ENCODE measurements at regions not wholly inside any gene's neighbourhood (a gene's known extent, or its start where the extent isn't known, plus 50 kb on each side); places are given as distances from the start of the nearest gene placed in this dataset.

- no peak for FAIRE-seq
These were observed 99.8 kb upstream of the MAP1B start for GRCh38 chr5:72007336-72008111.

- FAIRE-seq = no peak
These were observed 98.0 kb upstream of the MAP1B start for GRCh38 chr5:72009280-72009679.

GRCh38 chr5:72010430-72010829 is 96.8 kb upstream of the MAP1B start:
- no peak for FAIRE-seq

GRCh38 chr5:72012906-72013305 is 94.4 kb upstream of the MAP1B start:
- no peak for FAIRE-seq

- FAIRE-seq = no peak
These were observed 93.3 kb upstream of the MAP1B start for GRCh38 chr5:72013766-72014624.

GRCh38 chr5:72015103-72015548 is 92.1 kb upstream of the MAP1B start:
- FAIRE-seq = no peak

GRCh38 chr5:72018143-72018803 is 89.0 kb upstream of the MAP1B start:
- FAIRE-seq = no peak

GRCh38 chr5:72020161-72020983 is 86.9 kb upstream of the MAP1B start:
- FAIRE-seq = no peak

- FAIRE-seq = no peak
These were observed 85.5 kb upstream of the MAP1B start for GRCh38 chr5:72021651-72022357.

- no peak for FAIRE-seq
These were observed 78.9 kb upstream of the MAP1B start for GRCh38 chr5:72028382-72028781.

- FAIRE-seq = no peak
These were observed 77.0 kb upstream of the MAP1B start for GRCh38 chr5:72030237-72030636.

- FAIRE-seq = no peak
These were observed 74.5 kb upstream of the MAP1B start for GRCh38 chr5:72032788-72033187.

- FAIRE-seq = no peak
These were observed 72.5 kb upstream of the MAP1B start for GRCh38 chr5:72034770-72035169.

- FAIRE-seq = no peak
These were observed 71.4 kb upstream of the MAP1B start for GRCh38 chr5:72035831-72036230.

GRCh38 chr5:72036951-72037350 is 70.3 kb upstream of the MAP1B start:
- FAIRE-seq = no peak

GRCh38 chr5:72040513-72040912 is 66.8 kb upstream of the MAP1B start:
- FAIRE-seq = no peak

GRCh38 chr5:72041654-72042053 is 65.6 kb upstream of the MAP1B start:
- FAIRE-seq = no peak

GRCh38 chr5:72042097-72042496 is 65.2 kb upstream of the MAP1B start:
- FAIRE-seq = no peak

GRCh38 chr5:72045692-72046091 is 61.6 kb upstream of the MAP1B start:
- no peak for FAIRE-seq

- no peak for FAIRE-seq
These were observed 61.2 kb upstream of the MAP1B start for GRCh38 chr5:72046106-72046505.

- FAIRE-seq = no peak
These were observed 51.6 kb upstream of the MAP1B start for GRCh38 chr5:72055636-72056035.

Data from A204.1 (cell line).